LNCaP clone FGC (cell line): ENCODE measurements at regions not wholly inside any gene's neighbourhood (a gene's known extent, or its start where the extent isn't known, plus 50 kb on each side); places are given as distances from the start of the nearest gene placed in this dataset.
A peak's percentile ranks its signal among the peaks of the same experiment; 100 is the strongest.

Source experiments
- DNase-seq: peaks from one replicate; pipeline ENCODE4 v3.0.0-alpha.2; 2011; ENCODE audit warnings: low read depth
- H3K4me3 ChIP-seq: 2 replicates; pipeline ENCODE4 v1.5.1; 2011; ENCODE audit warnings: mild to moderate bottlenecking, low read depth, low read length, control low read depth
- CTCF ChIP-seq: IDR thresholded peaks from 2 replicates; pipeline ENCODE4 v1.5.1; 2012; ENCODE audit warnings: mild to moderate bottlenecking; ENCODE audit not compliant: control insufficient read depth, insufficient read depth; ENCODE audit errors: extremely low read depth

- H3K4me3 ChIP-seq: no peak overlapping the region
- DNase-seq: no peak
These were observed 239.3 kb upstream of the PAPPA start for GRCh38 chr9:115914291-115914690.

GRCh38 chr9:115921301-115921700 lies 232.3 kb upstream of the PAPPA start:
- TF ChIP-seq CTCF: no peak
- no peak for DNase-seq

More at GRCh38 chr9:115914291-115914690, 239.3 kb upstream of the PAPPA start:
- TF ChIP-seq CTCF: no peak

GRCh38 chr9:115922444-115922843 lies 231.1 kb upstream of the PAPPA start:
- no peak overlapping the region for H3K4me3 ChIP-seq
- no peak for DNase-seq
- no peak for TF ChIP-seq CTCF

More at GRCh38 chr9:115921301-115921700, 232.3 kb upstream of the PAPPA start:
- no peak overlapping the region for H3K4me3 ChIP-seq

- DNase-seq: no peak
These were observed 230.2 kb upstream of the PAPPA start for GRCh38 chr9:115923410-115923809.

GRCh38 chr9:115923903-115924668 lies 229.5 kb upstream of the PAPPA start:
- no peak for TF ChIP-seq CTCF
- DNase-seq: peak; percentile 51

More at GRCh38 chr9:115923410-115923809, 230.2 kb upstream of the PAPPA start:
- TF ChIP-seq CTCF: no peak
- no peak overlapping the region for H3K4me3 ChIP-seq

GRCh38 chr9:115924669-115924987 lies 229.0 kb upstream of the PAPPA start:
- no peak for TF ChIP-seq CTCF
- DNase-seq: no peak
- H3K4me3 ChIP-seq: no peak overlapping the region

More at GRCh38 chr9:115923903-115924668, 229.5 kb upstream of the PAPPA start:
- no peak overlapping the region for H3K4me3 ChIP-seq

- no peak overlapping the region for H3K4me3 ChIP-seq
- no peak for TF ChIP-seq CTCF
- peak; percentile 22 for DNase-seq
These were observed 228.2 kb upstream of the PAPPA start for GRCh38 chr9:115925424-115925823.
